Activated CD8-positive, alpha-beta memory T cell treated with anti-CD3 and anti-CD28 coated beads for 36 hours (primary cell): ENCODE measurements at regions not wholly inside any gene's neighbourhood (a gene's known extent, or its start where the extent isn't known, plus 50 kb on each side); places are given as distances from the start of the nearest gene placed in this dataset.
"Not testable (repeated sequence)": the region's sequence is repeated elsewhere in the genome, so short reads cannot be mapped to it uniquely, and the experiment has no call there.

Experiments
- CTCF ChIA-PET: fragments of 350-600 bp; sonication (Branson Sonifier 250); formaldehyde crosslinking; loops from one replicate; lab custom pipeline; 2021; ENCODE audit warnings: antibody characterized with exemption; lab: Charles Lee
- POLR2A ChIA-PET: fragments of 350-600 bp; sonication (Branson Sonifier 250); formaldehyde crosslinking; loops from one replicate; lab custom pipeline; 2021; ENCODE audit warnings: antibody characterized with exemption; lab: Charles Lee

DNA sequence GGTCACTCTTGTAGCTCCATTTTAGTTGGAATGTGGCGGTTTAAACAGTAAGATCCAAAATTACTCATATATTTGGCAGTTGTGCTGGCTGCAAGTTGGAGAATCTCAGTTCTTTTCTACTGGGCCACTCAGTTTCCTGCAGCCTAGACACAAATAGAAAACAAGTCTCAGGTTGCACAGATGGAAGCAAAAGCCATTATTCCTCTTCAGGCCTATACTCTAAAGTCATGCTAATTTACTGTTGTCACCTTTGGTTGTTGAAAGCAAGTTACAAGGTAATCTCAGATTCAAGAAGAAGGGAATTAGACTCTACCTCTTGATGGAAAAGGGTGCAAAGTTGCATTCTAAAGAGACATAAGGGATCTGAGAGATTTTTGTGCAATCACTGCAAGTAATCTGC, 345.4 kb downstream of the ADAM29 start:
- ChIA-PET CTCF (no interaction called here), POLR2A (no interaction called here)

GRCh38 chr4:175271010-175271630, 353.0 kb downstream of the ADAM29 start:
- CTCF ChIA-PET: no interaction called here
- POLR2A ChIA-PET: no interaction called here

DNA sequence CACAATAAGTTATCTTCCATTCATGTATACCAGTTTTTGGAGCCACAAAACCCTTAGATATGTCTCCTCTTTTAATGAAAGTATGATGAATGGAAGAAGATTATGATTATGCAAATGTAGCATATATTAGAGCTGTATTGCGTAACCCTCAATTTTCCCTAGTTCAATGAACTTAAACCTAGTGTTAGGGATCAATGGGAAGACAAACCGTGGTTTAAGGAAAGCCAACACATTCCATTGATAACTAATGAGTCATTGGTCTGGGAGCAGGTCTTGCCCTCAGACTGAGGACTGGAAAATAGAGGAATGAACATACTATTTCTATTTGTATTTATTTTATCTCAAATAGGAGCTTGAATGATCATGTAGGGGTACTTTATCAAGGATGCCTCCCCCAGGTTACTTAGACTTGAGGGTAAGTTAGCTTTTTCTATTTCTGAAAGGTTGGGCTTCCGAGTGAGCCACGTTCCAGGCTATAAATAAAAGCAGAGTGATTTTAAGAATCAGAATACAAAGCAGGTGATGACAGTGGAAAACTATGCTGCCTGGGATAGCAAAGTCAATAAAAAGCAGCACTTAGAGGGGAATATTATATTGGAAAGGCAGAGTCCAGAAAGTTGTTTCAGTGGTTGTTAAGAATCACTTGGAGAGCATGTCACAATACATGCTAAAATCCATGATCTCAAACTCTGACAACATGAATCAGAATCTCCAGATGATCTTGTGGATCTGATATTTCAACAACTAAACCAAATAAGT, 356.0 kb downstream of the ADAM29 start:
- CTCF ChIA-PET: no interaction called here
- POLR2A ChIA-PET: no interaction called here

DNA sequence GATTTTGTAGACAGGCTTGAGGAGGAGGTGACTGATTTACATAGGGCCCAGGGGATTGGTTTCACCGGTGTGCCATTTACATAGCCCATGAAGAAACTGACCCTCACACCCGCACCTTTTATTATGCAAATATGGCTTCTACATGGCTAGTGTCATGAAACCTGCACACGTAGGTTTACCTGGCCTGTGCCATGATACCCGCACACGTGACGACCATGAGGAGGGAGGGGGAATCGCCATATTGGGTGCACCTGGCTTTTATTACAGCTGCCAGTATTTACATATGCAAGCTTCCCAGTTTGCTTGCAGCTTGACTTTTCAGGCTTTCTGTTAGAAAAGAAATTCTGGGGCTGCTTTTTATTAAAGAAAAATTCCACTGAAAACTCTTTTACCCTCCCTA, 359.7 kb downstream of the ADAM29 start:
- CTCF ChIA-PET: no interaction called here
- POLR2A ChIA-PET: no interaction called here

- ChIA-PET CTCF (no interaction called here), POLR2A (interaction anchor here (0.6 kb wide), 1 partner anchor 383 kb away, joined by 12 read pairs; no protein-coding TSS in a partner anchor)
Observed at GRCh38 chr4:175280153-175280552, 362.0 kb downstream of the ADAM29 start.

GRCh38 chr4:175281894-175282293, 363.7 kb downstream of the ADAM29 start:
- ChIA-PET POLR2A (no interaction called here), CTCF (no interaction called here)

DNA sequence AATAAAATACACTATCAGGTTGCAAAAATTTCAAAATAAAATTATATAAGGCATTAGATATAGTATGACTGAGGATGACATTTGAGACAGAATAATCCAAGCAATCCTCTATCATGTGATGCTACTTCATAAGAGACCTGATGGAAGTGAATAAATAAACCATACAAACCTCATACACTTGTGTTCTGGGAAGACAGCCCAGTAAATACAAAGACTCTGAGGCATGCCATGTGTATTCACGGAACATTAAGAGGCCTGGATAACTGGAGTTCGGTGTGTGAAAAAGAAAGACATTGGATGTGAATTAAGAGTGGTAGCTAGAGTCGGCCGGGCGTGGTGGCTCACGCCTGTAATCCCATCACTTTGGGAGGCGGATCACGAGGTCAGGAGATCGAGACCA, 364.2 kb downstream of the ADAM29 start:
- ChIA-PET POLR2A (no interaction called here), CTCF (no interaction called here)

DNA sequence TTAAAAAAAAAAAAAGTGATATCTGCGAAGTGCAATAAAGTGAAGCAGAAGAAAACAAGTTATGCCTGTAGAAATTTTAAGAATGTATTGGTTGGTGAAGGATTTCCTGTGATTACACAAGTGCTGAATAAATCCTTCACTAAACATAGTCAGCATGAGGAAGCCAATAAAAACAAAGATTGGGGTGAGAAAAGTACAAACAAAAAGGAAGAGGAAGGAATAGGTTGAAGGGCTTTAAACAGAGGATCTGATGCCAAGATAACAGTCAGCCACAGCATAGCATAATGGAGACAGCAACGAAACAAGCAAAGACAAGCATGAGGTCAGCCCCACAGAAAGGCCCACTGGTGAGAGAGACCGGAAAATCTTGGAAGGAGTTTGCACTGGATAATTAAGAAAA, 372.2 kb downstream of the ADAM29 start:
- ChIA-PET POLR2A (no interaction called here), CTCF (no interaction called here)

- ChIA-PET POLR2A (no interaction called here), CTCF (no interaction called here)
Observed at GRCh38 chr4:175297965-175298565, 379.9 kb downstream of the ADAM29 start.

GRCh38 chr4:175306436-175306835, 388.3 kb downstream of the ADAM29 start:
- ChIA-PET POLR2A (no interaction called here), CTCF (no interaction called here)

- ChIA-PET CTCF (no interaction called here), POLR2A (no interaction called here)
Observed at GRCh38 chr4:175307326-175307725, 389.2 kb downstream of the ADAM29 start.

DNA sequence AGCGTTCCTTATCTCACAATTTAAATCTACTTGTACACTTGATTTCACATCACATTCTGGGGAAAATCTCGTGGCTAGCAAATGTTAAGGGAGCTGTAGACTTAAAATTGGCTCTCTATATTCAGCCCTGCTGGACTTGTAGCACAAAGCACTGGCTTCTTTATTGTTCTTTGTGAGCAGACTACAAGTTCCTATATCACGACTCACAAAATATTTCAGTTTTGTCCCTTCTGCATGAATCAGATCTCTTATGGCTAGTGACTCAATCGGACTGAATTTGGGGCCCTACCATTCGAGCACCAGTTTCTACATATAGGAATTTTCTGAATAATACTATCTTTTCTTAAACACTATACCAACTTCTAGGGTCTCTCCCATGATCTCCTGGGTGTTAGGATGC, 390.1 kb downstream of the ADAM29 start:
- CTCF ChIA-PET: no interaction called here

GRCh38 chr4:175309041-175309440, 390.9 kb downstream of the ADAM29 start:
- ChIA-PET CTCF (no interaction called here), POLR2A (no interaction called here)

More for the DNA sequence above, 390.1 kb downstream of the ADAM29 start:
- POLR2A ChIA-PET: no interaction called here

DNA sequence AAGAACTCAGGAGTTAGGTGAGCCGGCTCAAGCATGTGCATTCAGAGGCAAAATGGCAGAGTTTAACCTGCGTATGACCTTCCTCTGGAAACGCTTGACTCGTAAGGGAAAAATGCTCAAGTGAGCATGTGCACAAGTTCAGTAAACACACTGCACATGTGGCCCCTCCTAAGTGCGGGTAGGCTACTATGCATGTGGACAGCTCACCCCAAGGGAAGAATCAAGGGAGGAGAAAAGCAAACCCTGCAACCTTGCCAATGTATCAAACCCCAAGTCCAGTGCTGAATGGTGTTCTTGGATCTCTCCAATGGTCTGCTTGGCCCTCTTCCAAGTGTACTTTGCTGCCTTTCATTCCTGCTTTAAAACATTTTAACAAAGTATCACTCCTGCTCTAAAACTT, 407.1 kb downstream of the ADAM29 start:
- CTCF ChIA-PET: interaction anchor here (0.5 kb wide), 1 partner anchor 63 kb away, joined by 3 read pairs; no protein-coding TSS in a partner anchor
- POLR2A ChIA-PET: no interaction called here

- ChIA-PET POLR2A (no interaction called here), CTCF (no interaction called here)
Observed at GRCh38 chr4:175326796-175327195, 408.6 kb downstream of the ADAM29 start.

DNA sequence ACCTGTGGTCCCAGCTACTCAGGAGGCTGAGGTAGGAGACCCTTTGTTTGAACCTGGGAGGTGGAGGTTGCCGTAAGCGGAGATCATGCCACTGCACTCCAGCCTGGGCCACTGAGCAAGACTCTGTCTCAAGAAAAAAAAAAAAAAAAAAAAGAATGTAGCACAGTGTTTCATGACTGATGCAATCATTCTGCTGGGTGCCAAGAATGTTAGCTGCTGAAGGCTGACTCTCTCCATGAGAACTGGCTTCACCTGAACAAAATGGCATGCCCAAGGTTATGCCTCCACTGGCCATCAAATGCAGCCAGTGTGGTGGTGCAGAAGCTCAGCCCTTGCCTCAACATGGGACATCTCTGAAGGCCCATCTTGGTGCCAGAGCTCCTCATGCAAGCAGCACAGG, 412.1 kb downstream of the ADAM29 start:
- CTCF ChIA-PET: interaction anchor here (0.7 kb wide), 1 partner anchor 425 kb away, joined by 3 read pairs; no protein-coding TSS in a partner anchor
- POLR2A ChIA-PET: no interaction called here

DNA sequence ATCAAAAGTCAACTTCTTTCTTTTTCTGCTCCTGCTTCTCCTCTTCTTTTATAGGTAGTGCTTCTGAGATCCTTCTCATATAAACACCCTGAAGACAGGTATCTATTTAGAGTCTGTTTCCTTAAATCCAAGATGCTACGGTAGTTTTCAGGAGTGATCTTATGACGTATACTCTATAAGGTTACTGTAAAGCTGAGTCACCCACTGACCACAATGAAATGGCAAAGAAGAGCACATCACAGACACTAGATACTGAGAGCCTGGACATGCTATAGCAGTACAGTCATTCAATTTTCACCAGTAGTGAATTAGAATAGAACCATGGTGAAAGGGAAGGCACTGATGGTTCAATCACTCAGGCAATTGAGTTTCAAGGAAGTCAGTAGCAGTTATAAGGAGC, 412.5 kb downstream of the ADAM29 start:
- ChIA-PET POLR2A (no interaction called here), CTCF (no interaction called here)

DNA sequence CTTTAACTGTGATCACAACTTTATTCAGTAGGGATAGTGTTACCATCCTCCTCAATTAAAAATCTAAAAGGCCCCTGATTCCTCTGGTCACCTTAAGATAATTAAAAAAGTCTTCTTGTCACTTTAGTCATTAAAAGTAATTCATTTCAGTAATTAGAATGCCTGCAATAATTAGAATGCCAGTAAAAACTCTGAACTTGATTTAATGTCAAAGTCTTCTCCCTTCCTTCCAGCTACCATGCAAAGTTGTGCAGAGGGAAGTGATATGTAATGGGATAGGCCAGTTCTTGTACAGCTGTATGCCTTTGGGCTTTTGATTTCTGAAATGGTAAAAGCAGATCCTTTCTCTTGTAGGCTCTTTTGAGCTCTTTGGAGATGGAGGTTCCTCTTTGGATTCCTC, 417.2 kb downstream of the ADAM29 start:
- POLR2A ChIA-PET: no interaction called here

DNA sequence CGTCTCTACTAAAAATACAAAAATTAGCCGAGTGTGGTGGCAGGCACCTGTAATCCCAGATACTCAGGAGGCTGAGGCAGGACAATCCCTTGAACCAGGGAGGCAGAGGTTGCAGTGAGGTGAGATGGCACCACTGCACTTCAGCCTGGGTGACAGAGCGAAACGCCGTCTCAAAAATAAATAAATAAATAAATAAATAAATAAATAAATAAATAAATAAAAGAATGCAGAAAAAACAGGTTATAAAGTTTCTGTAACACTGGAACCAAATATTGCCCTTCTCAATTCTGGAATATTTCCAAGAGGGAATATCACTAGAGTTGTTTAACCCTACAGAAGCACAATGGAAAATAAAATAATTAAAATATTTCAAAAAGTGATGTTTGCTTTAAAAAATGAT, 418.4 kb downstream of the ADAM29 start:
- POLR2A ChIA-PET, CTCF ChIA-PET: not testable (repeated sequence)

More for the DNA sequence above, 417.2 kb downstream of the ADAM29 start:
- CTCF ChIA-PET: no interaction called here

GRCh38 chr4:175339100-175339707, 421.0 kb downstream of the ADAM29 start:
- ChIA-PET CTCF (no interaction called here), POLR2A (no interaction called here)
